DMS 273 (cell line): ENCODE measurements at regions not wholly inside any gene's neighbourhood (a gene's known extent, or its start where the extent isn't known, plus 50 kb on each side); places are given as distances from the start of the nearest gene placed in this dataset.

Experiments used
- DNase-seq: peaks from one replicate; lab custom pipeline; 2025; ENCODE audit not compliant: unreplicated experiment; lab: John Stamatoyannopoulos, UW

DNA sequence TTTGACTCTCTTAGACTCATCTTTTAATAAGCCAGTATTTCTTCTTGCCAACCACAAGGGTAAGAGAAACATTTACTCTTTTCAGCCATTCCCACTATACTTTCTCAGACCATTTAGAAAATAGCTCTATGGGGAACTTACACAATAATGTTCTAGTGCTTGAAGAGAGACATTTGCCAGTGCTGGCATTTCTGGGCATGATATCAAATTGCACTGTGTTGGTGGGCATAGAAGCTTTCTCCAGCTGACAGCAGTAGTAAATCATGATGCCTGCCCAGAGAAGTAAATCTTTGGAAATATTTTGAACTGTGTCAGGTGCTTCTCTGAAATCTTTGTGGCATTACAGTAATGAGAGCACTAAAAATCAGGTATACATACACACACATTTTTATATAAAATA, 346.6 kb downstream of the CBLN2 start:
- no peak for DNase-seq

GRCh38 chr18:72194072-72194471, 350.1 kb downstream of the CBLN2 start:
- no peak for DNase-seq

DNA sequence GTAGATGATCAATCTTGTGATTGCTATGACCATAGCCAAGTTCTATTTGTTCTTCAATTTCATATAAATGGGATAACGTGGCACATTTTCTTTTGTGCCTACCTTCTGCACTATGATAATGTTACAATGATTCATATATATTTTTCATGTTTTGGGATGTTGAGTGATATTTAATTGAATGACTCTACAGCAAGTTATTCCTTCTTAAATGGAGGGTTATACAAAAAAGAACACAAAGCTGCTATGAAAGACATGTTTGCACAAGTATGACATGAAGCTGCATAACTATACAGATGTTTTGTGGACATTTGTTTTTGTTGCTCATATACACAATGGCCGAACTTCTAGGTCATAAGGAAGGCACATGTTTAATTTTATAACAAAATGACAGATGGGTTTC, 356.2 kb downstream of the CBLN2 start:
- no peak for DNase-seq

- DNase-seq: no peak
Measured at GRCh38 chr18:72181241-72181764, 362.8 kb downstream of the CBLN2 start.

DNA sequence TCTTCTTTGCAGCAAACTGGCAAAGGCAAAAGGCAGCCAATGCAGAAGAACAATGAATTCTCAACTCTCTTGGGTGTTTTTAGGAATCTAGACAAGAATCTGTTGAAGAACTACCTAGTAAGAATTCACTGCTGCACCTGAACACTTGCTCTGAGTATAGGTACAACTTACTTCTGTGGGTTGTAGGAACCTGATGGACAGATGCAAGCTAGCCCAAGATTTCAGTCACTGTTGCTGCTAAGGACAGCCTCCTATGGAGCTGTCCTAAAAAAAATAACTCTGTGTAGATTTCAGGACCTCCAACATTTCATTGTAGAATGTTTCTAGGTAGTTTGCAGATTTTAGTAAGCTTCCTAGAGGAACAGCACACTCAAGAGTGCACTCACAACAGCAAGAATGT, 363.5 kb downstream of the CBLN2 start:
- DNase-seq: no peak

- no peak for DNase-seq
Measured at GRCh38 chr18:72174972-72175649, 369.0 kb downstream of the CBLN2 start.

DNA sequence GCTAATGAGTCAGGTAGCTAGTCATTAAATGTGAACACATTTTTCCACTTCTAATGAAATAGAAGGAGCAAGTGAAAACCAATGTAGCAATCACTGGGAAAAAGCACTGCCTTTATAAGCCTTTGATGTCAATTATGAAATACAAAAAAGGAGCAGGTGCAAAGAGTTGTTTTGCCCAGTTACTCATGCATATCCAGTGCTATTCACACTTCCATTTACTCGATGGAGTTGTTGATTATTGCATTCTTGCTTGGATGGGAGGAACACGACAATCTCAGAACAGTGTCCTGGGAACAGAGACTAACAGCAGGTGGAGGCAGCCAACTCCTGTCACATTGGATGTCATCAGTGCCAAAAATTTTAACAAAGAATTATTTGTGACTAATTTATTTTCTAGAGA, 372.5 kb downstream of the CBLN2 start:
- no peak for DNase-seq

- DNase-seq: no peak
Measured at GRCh38 chr18:72161691-72162090, 382.5 kb downstream of the CBLN2 start.

DNA sequence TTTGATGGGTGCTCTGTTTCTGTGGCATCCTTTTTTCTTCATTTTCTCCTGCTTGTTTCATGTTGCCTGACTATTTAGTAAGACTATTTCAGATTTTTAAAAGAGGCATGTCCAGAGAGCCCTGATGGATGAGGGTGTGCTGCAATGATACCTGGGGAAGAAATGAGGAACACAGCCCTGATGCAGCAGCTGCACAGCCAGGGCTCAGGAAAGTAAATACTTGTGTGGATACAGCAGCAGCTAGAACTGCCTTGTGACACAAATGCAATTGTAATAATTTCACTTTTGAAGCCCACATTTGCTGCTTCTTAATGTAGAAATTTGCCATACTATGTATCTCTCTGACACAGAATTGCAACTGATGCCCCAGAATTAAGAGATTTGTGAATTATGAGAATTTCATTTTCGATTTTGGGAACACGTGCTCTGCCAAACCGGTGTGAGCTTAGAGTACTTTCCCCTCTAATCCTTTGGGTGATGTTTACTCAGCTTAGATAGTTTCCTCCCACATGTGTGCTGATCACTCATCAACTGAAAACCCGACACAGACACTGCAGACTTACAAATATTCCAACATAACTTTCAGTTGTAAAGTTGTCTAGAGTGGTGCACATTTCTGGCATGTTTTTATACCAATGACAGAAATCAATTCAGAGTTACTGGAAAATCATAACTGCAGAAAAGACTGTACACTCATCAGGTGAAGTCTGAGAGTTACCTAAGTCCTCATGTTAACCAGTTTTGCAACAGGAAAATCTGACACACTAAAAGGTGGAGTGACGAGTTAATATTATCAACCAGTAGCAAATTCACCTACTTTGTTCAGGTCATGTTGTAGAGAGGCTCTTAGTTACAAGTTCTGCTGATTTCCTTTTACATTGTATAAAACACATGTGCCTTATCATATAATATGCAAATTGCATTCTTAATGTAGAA, 383.4 kb downstream of the CBLN2 start:
- DNase-seq: no peak

GRCh38 chr18:72155327-72155726, 388.8 kb downstream of the CBLN2 start:
- no peak for DNase-seq

GRCh38 chr18:72154926-72155325, 389.2 kb downstream of the CBLN2 start:
- DNase-seq: no peak

- no peak for DNase-seq
Measured at GRCh38 chr18:72152935-72153334, 391.2 kb downstream of the CBLN2 start.

DNA sequence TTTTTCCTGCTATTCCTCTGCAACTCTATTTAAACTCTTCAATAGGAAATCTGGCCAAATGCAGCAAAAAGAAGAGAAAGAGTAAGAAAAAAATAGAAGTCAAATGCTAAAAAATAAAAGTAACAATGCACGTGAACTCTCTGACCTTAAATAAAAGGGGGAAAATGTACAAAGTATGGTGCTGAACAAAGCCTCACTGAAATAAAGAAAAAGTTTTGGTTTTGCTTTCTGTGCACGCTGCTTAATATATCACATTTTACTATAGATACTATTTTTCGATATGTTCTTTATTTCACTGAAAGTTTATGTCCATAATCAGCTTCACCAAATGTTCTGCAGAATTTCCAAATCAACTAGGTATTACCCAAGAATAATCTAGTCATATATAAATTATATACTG, 396.3 kb downstream of the CBLN2 start:
- no peak for DNase-seq

DNA sequence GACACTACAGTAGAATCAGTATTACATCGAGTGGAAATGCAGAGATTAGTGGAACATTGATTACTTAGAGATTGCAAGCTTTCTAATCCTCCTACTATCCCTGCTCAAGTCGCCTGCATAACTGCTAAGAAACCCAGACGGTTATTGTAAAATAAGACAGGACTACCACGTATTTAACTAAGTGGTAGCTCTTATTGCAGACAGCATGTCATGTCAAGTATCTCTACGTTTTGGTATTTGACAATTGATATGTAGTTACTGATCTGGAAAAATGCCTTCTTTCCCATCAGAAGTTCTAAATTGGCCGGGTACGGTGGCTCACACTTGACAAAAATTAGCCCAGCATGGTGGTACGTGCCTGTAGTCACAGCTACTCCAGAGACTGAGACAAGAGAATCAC, 404.1 kb downstream of the CBLN2 start:
- no peak for DNase-seq

- DNase-seq: no peak
Measured at GRCh38 chr18:72128649-72129048, 415.5 kb downstream of the CBLN2 start.

- DNase-seq: no peak
Measured at GRCh38 chr18:72122103-72122502, 422.0 kb downstream of the CBLN2 start.

GRCh38 chr18:72119082-72119481, 425.1 kb downstream of the CBLN2 start:
- DNase-seq: no peak

GRCh38 chr18:72114801-72115594, 429.1 kb downstream of the CBLN2 start:
- DNase-seq: no peak

DNA sequence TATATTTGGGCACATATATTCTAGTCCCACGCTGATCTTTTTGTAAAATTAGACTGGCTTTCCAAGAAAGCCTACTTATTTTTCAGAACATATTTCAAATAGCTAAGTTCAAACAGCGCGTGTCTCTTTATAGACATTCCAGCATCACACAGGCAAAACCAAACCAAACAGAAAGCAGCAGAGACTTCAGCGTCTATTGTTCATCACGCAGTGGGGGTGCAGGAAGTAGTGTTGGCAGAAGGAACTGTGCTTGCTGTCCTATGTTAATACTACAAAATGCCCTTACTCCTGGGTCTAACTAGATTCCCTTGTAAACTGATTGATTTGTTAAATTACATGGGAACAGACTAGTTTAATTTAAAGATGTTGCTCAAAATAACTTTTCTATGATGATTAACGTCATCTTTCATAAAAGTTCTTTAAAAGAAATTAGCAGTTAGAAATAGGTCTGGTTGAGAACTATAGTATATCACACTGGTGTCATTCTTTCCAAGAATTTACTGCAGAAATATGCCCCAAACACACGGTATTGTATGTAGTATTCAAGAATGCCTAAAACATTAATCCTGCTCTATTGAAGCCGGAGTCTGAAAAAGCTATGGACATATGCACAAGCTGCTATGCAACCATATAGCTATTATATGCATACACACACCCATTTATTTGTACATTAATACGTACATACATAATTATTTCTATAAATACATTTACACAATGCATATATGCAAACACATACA, 436.3 kb downstream of the CBLN2 start:
- no peak for DNase-seq

GRCh38 chr18:72104851-72105250, 439.3 kb downstream of the CBLN2 start:
- DNase-seq: no peak

DNA sequence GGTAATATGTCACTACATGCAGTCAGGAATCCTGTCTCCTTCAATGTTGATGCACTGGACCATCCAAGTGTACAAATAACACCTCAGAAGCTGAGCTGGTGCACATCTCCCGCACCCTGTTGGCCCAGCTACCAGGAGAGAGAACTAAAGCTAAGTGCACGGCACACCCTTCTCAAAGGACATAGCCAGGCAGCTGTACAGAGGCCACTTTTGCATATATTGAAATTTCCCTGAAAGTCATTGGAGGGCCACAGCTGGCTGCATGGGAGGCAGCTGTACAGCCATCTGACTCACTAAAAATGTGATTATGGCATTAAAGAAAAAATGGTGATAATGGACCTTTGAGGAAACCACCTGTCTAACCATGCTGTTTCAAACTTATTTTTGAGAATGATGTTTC, 441.7 kb downstream of the CBLN2 start:
- DNase-seq: no peak
